HepG2 (cell line): ENCODE measurements at regions not wholly inside any gene's neighbourhood (a gene's known extent, or its start where the extent isn't known, plus 50 kb on each side); places are given as distances from the start of the nearest gene placed in this dataset.

Experiments used
- ATAC-seq: fragments of 200-7000 bp; cut with Tn5 transposase; 3 replicates; pipeline ENCODE4 v1.9.1; 2020; ENCODE audit warnings: mild to moderate bottlenecking, moderate library complexity
- BruUV-seq: library from RNA; stranded (reverse); fragments of 400-500 nt; replicated peaks from 2 replicates; lab custom pipeline; 2021; lab: Mats Ljungman, UMichigan
- CTCF ChIA-PET: fragments of 300-600 bp; formaldehyde crosslinking; extraction: SDS; loops from one replicate; lab custom pipeline; 2021; ENCODE audit warnings: low total read pairs, inconsistent platforms, low intra/inter-chr PET ratio; lab: Yijun Ruan, JAX
- POLR2A ChIA-PET: fragments of 350-600 bp; sonication (Branson Sonifier 250); formaldehyde crosslinking; loops from one replicate; lab custom pipeline; 2020; ENCODE audit warnings: antibody characterized with exemption, inconsistent platforms; lab: Yijun Ruan, JAX
- DNase-seq: peaks from one replicate; pipeline ENCODE4 v3.0.0-alpha.2; 2015; ENCODE audit warnings: low spot score
- FAIRE-seq: peaks from 3 replicates; lab custom pipeline; 2011; peaks lifted over from hg19 to GRCh38; lab: Jason Lieb, UNC
- H2AFZ ChIP-seq: one replicate; pipeline ENCODE4 v1.6.1; 2011; ENCODE audit warnings: low read length, inconsistent platforms
- H3K27ac ChIP-seq: fragments of 300-600 bp; 3 replicates; pipeline ENCODE4 v1.8.0; 2011; ENCODE audit warnings: mixed run types, mild to moderate bottlenecking, mixed read lengths, low read length, inconsistent platforms; ENCODE audit not compliant: insufficient read depth; ENCODE audit errors: extremely low read length
- H3K27me3 ChIP-seq, 2 experiments: fragments of 200-600 bp in 1 of 2; 2 replicates in 1 of 2; 3 replicates in 1 of 2; pipeline versions ENCODE4 v1.6.0 to v1.8.0; 2011; ENCODE audit warnings: low read length in 2 of 2, mild to moderate bottlenecking in 2 of 2, moderate library complexity in 2 of 2, inconsistent platforms in 1 of 2; ENCODE audit not compliant: insufficient read depth in 2 of 2, control insufficient read depth in 1 of 2
- H3K36me3 ChIP-seq, 2 experiments: fragments of 200-600 bp in 1 of 2; replicated peaks in 1 of 2; 2 replicates in 1 of 2; 3 replicates in 1 of 2; pipeline versions ENCODE4 v1.5.1 to v1.8.0; 2011; ENCODE audit warnings: low read length in 2 of 2, inconsistent platforms in 1 of 2; ENCODE audit not compliant: insufficient read depth in 2 of 2, control insufficient read depth in 1 of 2
- H3K4me1 ChIP-seq: 2 replicates; pipeline ENCODE4 v1.5.1; 2012; ENCODE audit warnings: low read length, inconsistent platforms; ENCODE audit not compliant: insufficient read depth
- H3K4me2 ChIP-seq: 2 replicates; pipeline ENCODE4 v1.6.0; 2011; ENCODE audit warnings: low read depth, low read length, inconsistent platforms
- H3K4me3 ChIP-seq, 3 experiments: fragments of 200-600 bp in 1 of 3; sonication (generic), shearing (Covaris generic) in 1 of 3; replicated peaks in 1 of 3; 2 replicates each; pipeline ENCODE4 v1.5.1; 2011 to 2016; ENCODE audit warnings: low read length in 3 of 3, inconsistent platforms in 2 of 3, low read depth in 2 of 3, mild to moderate bottlenecking in 2 of 3, control low read depth in 1 of 3, mixed read lengths in 1 of 3; ENCODE audit not compliant: insufficient read depth in 1 of 3
- H3K79me2 ChIP-seq: one replicate; pipeline ENCODE4 v1.6.1; 2011; ENCODE audit warnings: low read length, inconsistent platforms; ENCODE audit not compliant: insufficient read depth
- H3K9ac ChIP-seq: 2 replicates; pipeline ENCODE4 v1.6.0; 2011; ENCODE audit warnings: mild to moderate bottlenecking, low read depth, low read length, inconsistent platforms; ENCODE audit not compliant: insufficient read depth
- H3K9me3 ChIP-seq: 2 replicates; pipeline ENCODE4 v1.5.1; 2012; ENCODE audit warnings: mild to moderate bottlenecking, low read length
- H4K20me1 ChIP-seq: 2 replicates; pipeline ENCODE4 v1.6.0; 2011; ENCODE audit warnings: inconsistent platforms, mild to moderate bottlenecking, low read length, moderate library complexity; ENCODE audit not compliant: insufficient read depth
- AKNA ChIP-seq: sonication (generic); formaldehyde crosslinking; IDR thresholded peaks from 2 replicates; pipeline ENCODE4 v1.4.0; 2020; ENCODE audit warnings: missing genetic modification reagents, borderline replicate concordance
- DNMT1 ChIP-seq: sonication (generic); formaldehyde crosslinking; IDR thresholded peaks from 2 replicates; pipeline ENCODE4 v1.5.1; 2020; ENCODE audit warnings: mild to moderate bottlenecking, missing genetic modification reagents
- GABPB1 ChIP-seq: IDR thresholded peaks from 2 replicates; pipeline ENCODE4 v1.6.1; 2016; ENCODE audit warnings: mild to moderate bottlenecking, missing genetic modification reagents, moderate library complexity, missing compliant biosample characterization
- HHEX ChIP-seq: IDR thresholded peaks from 2 replicates; pipeline ENCODE4 v1.6.1; 2016; ENCODE audit warnings: control low read depth
- ZNF263 ChIP-seq: sonication (generic); formaldehyde crosslinking; IDR thresholded peaks from 2 replicates; pipeline ENCODE4 v1.4.0; 2020; ENCODE audit warnings: missing genetic modification reagents
- ZNF33B ChIP-seq: sonication (generic); formaldehyde crosslinking; IDR thresholded peaks from 2 replicates; pipeline ENCODE4 v1.5.1; 2020; ENCODE audit warnings: mild to moderate bottlenecking, missing genetic modification reagents
- ZNF484 ChIP-seq: sonication (generic); formaldehyde crosslinking; IDR thresholded peaks from 2 replicates; pipeline ENCODE4 v1.5.1; 2020; ENCODE audit warnings: mild to moderate bottlenecking, low read depth, missing genetic modification reagents, borderline replicate concordance
- ZZZ3 ChIP-seq: sonication (generic); formaldehyde crosslinking; IDR thresholded peaks from 2 replicates; pipeline ENCODE4 v1.4.0; 2020; ENCODE audit warnings: missing genetic modification reagents, mild to moderate bottlenecking, borderline replicate concordance
- WGBS: methylation state at CpG from one replicate; pipeline ENCODE4 v1.1.6; 2017; ENCODE audit warnings: low lambda C conversion rate; 5-methylcytosine and 5-hydroxymethylcytosine counted together
- in situ Hi-C: cut with HindIII; loops from 2 replicates; pipeline ENCODE4 v1.10.0; 2017; ENCODE audit warnings: low pct_unique_long_range_greater_than_20kb; ENCODE audit not compliant: extremely low pct_ligation_motif_present
- intact Hi-C: fragments of 100-400 bp; cut with micrococcal nuclease; formaldehyde crosslinking; loops from one replicate; pipeline ENCODE4 v1.10.0; 2022; ENCODE audit not compliant: unreplicated experiment
- TF ChIP-seq, protein P1 (sequence below): sonication (generic); formaldehyde crosslinking; IDR thresholded peaks from 2 replicates; pipeline ENCODE4 v1.8.0; 2022; ENCODE audit warnings: mild to moderate bottlenecking, missing genetic modification reagents, moderate library complexity
- TF ChIP-seq, protein P2 (sequence below): sonication (generic); formaldehyde crosslinking; IDR thresholded peaks from 2 replicates; pipeline ENCODE4 v1.9.0; 2021; ENCODE audit warnings: missing genetic modification reagents, mild to moderate bottlenecking, borderline replicate concordance

DNA sequence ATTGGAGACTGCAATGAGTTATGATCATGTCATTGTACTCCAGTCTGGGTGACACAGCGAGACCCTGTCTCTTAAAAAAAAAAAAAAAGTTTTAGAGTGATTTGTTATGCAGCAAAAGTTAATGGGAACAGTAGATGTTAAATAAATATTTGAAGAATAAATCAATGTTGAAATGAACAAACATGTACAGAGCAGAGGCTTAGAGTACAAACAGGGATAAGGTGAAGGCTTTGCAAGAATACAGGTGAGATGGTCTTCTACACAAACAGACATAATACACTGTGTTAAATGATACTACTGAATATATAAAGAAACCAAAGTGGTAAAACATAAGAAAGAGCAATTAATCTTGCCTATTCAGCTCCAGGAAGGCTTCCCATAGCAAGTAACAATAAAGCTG is 265.4 kb downstream of the CNTN3 start:
- TF ChIP-seq ZNF484 = no peak
- TF ChIP-seq AKNA (CRISPR knock-in tag) = no peak
- TF ChIP-seq GABPB1 = no peak
- TF ChIP-seq, protein P1, sequence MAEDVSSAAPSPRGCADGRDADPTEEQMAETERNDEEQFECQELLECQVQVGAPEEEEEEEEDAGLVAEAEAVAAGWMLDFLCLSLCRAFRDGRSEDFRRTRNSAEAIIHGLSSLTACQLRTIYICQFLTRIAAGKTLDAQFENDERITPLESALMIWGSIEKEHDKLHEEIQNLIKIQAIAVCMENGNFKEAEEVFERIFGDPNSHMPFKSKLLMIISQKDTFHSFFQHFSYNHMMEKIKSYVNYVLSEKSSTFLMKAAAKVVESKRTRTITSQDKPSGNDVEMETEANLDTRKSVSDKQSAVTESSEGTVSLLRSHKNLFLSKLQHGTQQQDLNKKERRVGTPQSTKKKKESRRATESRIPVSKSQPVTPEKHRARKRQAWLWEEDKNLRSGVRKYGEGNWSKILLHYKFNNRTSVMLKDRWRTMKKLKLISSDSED (CRISPR knock-in tag) = no peak
- TF ChIP-seq DNMT1 (CRISPR knock-in tag) = no peak
- TF ChIP-seq, protein P2, sequence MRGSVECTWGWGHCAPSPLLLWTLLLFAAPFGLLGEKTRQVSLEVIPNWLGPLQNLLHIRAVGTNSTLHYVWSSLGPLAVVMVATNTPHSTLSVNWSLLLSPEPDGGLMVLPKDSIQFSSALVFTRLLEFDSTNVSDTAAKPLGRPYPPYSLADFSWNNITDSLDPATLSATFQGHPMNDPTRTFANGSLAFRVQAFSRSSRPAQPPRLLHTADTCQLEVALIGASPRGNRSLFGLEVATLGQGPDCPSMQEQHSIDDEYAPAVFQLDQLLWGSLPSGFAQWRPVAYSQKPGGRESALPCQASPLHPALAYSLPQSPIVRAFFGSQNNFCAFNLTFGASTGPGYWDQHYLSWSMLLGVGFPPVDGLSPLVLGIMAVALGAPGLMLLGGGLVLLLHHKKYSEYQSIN = no peak
- TF ChIP-seq HHEX (CRISPR knock-in tag) = no peak
- TF ChIP-seq ZNF33B (CRISPR knock-in tag) = no peak
- no peak for TF ChIP-seq ZNF263 (CRISPR knock-in tag)
- no peak for TF ChIP-seq ZZZ3 (CRISPR knock-in tag)
- TF ChIP-seq, all 625 proteins: peak for 0
- Histone ChIP-seq H3K4me2 (no peak overlapping the region), H3K27ac (no peak overlapping the region), H3K79me2 (no peaks in the 10 kb centered on the region), H3K4me1 (no peaks in the 10 kb centered on the region), H4K20me1 (no peaks in the 10 kb centered on the region), H3K9me3 (no peaks in the 10 kb centered on the region; the same call in 1 of the 2 replicates), H3K9ac (no peak overlapping the region), H3K27me3 (no peaks in the 10 kb centered on the region), H2AFZ (no peak overlapping the region), H3K4me3 (no peak overlapping the region), H3K36me3 (no peaks in the 10 kb centered on the region)
- WGBS = 4% methylated on average over 1 of the region's 1 CpG
- in situ Hi-C loops = no loop called here
- ChIA-PET POLR2A (no interaction called here), CTCF (no interaction called here)
- FAIRE-seq = no peak
- intact Hi-C loops = no loop called here
- BruUV-seq = no TSS peak
- no peak for DNase-seq
- ATAC-seq = no peak
